HG03432 (cell line): ENCODE measurements at regions not wholly inside any gene's neighbourhood (a gene's known extent, or its start where the extent isn't known, plus 50 kb on each side); places are given as distances from the start of the nearest gene placed in this dataset.

Experiments
- ATAC-seq: cut with Tn5 transposase; IDR thresholded peaks from one replicate; pipeline ENCODE4 v1.9.1; 2021; ENCODE audit warnings: mild to moderate bottlenecking, moderate library complexity; ENCODE audit not compliant: unreplicated experiment

- no peak for ATAC-seq
Observed at GRCh38 chr4:173859091-173859713, 329.2 kb upstream of the HAND2 start.

DNA sequence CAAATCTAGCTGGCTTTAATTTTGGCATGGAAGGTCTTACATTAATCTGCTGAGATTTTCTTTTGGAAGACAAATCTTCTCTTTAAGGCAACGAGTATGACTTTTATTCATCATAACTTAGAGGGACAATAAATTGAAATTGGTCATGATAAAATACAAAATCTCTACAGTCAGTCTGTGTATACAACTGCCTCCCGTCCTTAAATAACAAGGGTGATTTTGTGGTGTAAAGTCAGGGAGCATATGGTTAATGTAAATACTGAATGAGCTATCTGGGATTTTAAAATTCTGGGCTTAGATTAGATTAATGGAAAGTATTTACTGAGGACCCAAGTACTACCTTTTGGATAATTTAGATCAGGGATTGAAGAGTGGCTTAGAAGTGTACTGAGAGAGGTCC, 328.4 kb upstream of the HAND2 start:
- ATAC-seq: no peak

- no peak for ATAC-seq
Observed at GRCh38 chr4:173857828-173858227, 327.8 kb upstream of the HAND2 start.

GRCh38 chr4:173855015-173855414, 325.0 kb upstream of the HAND2 start:
- no peak for ATAC-seq

DNA sequence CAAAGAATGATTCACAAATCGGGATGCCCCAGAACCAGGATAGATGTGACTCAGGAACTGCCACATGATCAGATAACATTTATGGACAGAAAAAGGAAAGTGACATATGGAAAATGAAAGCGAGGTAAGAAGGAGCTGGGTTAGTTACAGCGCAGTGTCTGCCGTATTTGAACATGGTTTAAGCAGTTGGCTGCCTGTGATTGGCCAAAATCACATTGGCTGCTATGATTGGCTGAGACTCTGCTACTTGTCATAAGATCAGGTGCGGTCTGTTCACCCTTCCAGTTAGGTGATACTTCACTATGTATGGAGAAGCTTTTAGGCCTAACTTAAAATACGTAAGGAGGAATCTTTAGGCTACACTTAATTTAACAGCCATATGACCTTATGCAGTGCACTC, 322.7 kb upstream of the HAND2 start:
- no peak for ATAC-seq

- ATAC-seq: no peak
Observed at GRCh38 chr4:173845580-173845979, 315.6 kb upstream of the HAND2 start.

GRCh38 chr4:173839865-173840264, 309.8 kb upstream of the HAND2 start:
- ATAC-seq: no peak

- ATAC-seq: no peak
Observed at GRCh38 chr4:173837517-173837916, 307.5 kb upstream of the HAND2 start.

DNA sequence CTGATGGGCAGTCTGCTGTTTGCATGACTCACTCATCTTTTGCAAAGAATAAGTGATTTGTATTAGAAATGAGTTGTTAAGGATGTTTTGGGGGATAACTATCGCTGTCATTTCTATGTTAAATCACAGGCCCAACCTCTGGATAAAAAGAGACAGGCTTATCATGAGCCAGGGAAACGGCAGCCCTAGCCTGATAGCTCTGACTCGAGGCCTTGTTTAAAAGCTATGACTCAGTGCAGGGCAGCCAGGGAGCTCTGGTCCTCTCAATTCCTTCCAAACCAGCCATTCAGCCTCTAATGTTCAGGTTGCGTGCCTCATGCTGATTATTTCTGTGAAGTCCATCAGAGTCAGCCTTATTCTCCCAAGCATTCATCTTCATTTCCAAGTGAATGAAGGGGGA, 305.9 kb upstream of the HAND2 start:
- ATAC-seq: no peak

DNA sequence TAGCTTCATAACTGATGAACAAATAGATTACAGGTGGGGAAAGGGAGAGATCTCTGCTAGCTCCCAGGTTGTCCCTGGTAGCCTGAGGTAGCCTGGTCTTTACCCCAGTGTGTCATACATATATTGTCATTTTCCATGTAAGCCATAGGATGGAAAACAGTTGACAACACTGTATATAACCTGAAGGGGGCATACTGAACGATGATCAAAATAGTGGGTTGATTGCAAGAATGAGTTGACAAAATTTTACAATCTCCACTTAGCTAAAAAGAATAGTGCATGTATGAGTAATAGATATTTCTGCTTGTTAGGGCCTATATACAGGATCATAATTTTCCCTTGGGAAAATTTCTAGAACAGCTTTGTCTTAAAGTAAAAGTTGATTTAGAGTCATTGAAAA, 304.1 kb upstream of the HAND2 start:
- no peak for ATAC-seq

DNA sequence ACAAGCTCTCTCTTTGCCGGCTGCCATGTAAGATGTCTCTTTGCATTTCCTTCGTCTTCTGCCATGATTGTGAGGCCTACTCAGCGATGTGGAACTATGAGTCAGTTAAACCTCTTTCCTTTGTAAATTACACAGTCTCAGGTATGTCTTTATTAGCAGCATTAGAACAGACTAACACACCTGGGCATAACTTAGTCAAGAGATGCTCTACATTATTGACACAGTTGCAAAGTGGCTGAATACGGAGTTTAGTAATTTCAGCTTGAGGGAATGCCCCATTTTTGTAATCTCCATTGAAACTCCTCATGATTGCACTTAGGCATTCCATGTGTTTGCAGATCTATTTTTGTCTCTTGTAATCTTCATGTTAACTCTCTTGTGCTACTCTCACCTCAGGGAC, 299.5 kb upstream of the HAND2 start:
- no peak for ATAC-seq

GRCh38 chr4:173827707-173828106, 297.7 kb upstream of the HAND2 start:
- ATAC-seq: no peak

DNA sequence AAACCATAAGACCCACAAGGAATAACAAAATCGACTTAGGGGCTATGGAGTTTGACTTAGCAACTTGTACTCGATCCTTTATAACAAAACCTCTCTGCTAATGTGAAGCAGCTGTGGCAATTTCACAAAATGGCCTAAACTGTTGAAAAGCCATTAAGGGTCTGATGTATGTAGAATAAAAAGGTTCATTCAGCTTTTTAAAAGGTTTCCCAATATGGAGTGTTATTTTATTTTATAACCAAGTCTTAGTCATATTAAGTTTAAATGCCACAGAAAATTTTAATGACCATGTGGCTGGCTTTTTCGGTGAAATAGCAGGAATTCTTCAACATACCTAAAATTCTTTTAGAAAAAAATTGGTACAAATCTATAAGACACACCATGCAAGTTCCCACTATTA, 291.8 kb upstream of the HAND2 start:
- no peak for ATAC-seq

DNA sequence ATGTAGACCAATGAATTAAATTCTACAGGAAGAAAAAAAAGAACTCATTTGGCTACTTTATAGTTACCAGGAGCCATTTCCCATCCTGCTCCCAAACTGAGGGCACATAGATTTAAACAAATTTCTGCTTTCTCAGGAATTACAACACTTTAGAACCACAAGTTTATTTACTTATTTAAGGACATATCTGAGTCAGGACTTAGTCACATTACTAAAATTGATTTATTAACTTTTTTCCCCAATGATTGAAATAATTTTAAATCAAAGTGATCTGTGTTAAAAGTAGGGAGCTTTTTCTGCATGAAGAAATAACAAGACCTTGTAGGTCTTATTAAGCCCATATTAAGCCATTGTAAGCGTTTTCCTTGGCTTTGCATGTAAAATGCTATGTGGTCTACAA, 291.0 kb upstream of the HAND2 start:
- no peak for ATAC-seq

GRCh38 chr4:173807347-173807746, 277.3 kb upstream of the HAND2 start:
- ATAC-seq: no peak

DNA sequence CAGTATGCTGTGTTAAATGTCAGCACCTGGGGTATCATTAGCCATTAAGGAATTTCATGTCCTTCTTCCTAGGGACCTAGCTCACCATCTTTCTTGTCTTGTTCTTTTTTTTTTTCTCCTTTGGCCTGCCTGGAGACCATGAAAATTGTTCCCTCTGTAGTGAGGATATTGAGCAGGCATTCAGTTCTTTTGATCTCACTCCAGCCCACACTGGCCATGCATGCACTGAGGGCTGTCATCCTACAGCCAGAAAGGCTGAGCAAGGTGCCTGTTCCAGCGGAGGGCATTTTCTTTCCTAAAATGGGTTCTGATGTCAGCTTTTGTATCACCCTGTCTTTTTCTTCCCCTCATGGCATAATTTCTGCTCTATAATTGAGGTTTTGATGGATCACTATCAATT, 275.9 kb upstream of the HAND2 start:
- ATAC-seq: no peak

GRCh38 chr4:173802662-173803022, 272.6 kb upstream of the HAND2 start:
- no peak for ATAC-seq

- no peak for ATAC-seq
Observed at GRCh38 chr4:173801876-173802661, 272.0 kb upstream of the HAND2 start.

GRCh38 chr4:173801361-173801760, 271.3 kb upstream of the HAND2 start:
- ATAC-seq: no peak

DNA sequence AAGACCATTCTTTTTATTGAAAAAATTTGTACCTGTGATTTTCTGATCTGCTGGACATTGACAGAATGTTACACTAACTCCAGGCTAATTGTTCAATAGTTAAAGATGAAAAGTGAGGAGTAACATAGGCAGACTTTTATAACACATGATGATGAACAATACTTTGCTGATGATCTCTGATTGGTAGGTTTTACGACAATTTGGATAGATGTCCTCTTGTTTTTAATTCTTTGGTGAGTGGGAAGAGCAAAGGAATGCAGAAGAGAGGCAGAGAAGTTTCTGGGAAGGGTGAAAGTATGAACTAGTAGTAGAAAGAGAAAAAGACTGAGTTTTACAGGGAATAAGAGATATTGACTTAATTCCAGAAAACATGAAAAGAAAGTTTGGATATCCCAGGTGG, 267.3 kb upstream of the HAND2 start:
- no peak for ATAC-seq

DNA sequence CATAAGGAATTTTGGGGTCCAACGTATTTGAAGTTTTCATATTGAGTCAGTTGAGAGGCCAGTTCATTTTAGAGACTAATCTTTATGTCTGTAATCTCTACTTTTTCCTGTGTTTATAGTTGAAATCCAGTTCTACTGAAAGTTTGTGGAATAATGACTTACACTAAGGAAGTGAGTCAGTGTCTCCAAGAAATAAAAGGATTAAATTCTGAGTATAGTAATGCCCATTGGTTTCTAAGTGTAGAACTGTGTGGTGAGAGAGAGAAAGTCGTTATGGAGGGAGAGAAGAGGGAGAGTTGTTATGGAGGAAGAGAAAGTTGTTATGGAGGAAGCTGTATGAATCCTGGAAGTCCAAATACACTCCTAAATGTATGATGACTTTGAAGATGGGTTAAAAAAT, 264.6 kb upstream of the HAND2 start:
- no peak for ATAC-seq

- ATAC-seq: no peak
Observed at GRCh38 chr4:173793937-173794510, 264.0 kb upstream of the HAND2 start.
